Activated CD4-positive, CD25-positive, alpha-beta regulatory T cell (primary cell): ENCODE measurements at regions not wholly inside any gene's neighbourhood (a gene's known extent, or its start where the extent isn't known, plus 50 kb on each side); places are given as distances from the start of the nearest gene placed in this dataset.

Experiments used
- DNase-seq, 4 experiments: peaks; one replicate each; lab custom pipeline; 2025; lab: John Stamatoyannopoulos, UW

DNA sequence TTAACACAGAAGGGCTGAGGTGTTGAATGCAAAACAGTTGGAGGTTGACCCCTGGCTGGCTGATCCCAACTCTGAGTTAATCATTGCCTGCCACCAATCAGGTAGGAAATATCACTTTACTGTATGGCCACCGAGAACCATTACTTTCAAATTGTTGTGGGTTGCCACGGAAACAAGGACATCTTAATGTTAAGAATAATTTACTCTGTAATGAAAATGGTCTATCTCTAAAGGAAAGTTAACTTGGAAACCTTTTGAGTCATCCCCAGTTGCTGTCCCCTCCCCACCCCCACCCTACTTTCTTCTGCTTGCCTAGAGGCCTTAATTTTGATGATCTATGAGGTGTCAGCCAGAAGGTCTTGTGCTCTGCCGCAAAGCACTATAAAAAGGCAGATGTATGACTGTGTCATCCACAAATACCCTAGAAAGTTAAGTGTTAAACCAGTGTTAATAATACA, 78.7 kb upstream of the SNRK start:
- DNase-seq = no peak

GRCh38 chr3:43206632-43207031, 79.7 kb upstream of the SNRK start:
- no peak for DNase-seq

DNA sequence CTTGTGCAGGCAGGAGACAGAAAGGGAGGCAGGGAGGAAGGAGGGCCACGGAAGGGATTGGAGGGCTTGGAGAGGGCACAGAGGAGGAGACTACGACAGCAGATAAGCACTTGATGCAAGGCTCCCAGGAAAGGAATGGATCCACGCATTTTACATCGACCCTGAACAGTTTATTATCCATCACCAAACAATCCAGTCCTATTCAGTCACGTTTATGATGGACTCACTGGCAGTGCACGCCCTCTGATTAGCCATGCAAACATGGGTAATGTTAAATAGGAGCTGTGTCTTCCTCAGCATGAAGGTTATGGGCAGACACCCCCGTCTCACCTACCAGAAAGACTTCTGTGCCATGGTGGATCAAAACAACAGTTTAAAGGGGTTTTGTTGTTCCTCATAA, 80.2 kb upstream of the SNRK start:
- DNase-seq = no peak

GRCh38 chr3:43203022-43203421, 83.3 kb upstream of the SNRK start:
- DNase-seq = no peak

GRCh38 chr3:43201581-43201980, 84.8 kb upstream of the SNRK start:
- DNase-seq = no peak

GRCh38 chr3:43199645-43200306, 86.6 kb upstream of the SNRK start:
- no peak for DNase-seq

GRCh38 chr3:43198791-43199644, 87.3 kb upstream of the SNRK start:
- no peak for DNase-seq

DNA sequence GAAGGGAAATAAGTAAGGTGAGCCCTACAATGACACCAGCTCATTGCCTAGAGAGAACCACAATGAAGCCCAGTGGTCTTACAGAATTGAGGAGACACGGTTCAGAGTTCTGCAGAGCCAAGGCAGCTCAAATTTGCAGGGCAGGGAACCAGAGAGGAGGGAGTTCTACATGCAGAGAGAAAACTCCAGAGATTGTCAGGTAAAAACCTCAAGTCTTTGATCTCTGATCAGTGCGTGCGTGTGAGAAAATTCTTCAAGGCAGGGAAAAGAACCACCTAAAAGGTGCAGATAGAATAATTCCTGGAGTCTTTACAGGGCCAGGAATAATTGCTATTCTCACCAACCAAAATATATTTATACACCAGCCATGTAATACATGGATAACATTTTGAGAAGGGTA, 88.0 kb upstream of the SNRK start:
- no peak for DNase-seq

DNA sequence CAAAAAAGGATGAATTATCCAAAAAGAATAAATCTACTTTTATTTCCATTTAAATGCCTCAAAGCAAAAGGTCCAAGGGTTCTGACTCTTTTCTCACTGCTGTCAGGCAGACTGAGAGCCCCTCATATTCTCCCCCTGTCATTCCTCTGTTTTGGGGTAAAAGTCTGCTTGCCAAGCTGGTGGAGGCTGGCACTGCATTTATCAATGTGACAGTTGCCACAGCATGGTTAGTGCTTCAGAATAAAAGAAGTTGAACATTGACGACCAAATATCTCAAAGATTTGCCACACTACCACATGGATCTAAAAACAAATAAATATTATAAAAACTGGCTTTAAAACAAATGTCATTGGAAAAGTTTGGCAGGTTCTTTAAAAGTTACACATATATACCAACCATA, 89.2 kb upstream of the SNRK start:
- DNase-seq = no peak

- no peak for DNase-seq
Measured at GRCh38 chr3:43196721-43197120, 89.6 kb upstream of the SNRK start.

- DNase-seq = no peak
Measured at GRCh38 chr3:43195115-43195498, 89.2 kb upstream of the POMGNT2 start.

GRCh38 chr3:43194490-43195114, 88.7 kb upstream of the POMGNT2 start:
- peak in 1 of 4 experiments; percentile 16 for DNase-seq

DNA sequence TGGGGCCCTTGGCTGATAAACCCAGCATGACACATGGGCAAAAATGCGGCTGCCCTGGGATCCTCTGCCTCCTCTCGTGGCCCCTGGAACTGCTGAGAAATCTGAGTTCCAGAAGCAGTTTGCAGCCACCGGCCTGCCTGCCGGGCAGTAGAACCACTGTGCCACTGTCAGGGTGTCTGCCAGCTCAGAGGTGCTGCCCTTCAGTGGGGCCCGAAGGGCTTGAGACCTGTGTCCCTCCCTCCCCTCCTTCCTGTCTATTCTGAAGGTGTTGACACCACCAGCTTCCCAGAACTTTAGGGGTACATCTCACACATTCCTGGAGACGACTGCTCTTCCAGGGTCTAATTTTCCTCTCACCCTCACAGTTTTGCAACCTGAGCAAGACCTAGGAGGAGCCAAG, 88.2 kb upstream of the POMGNT2 start:
- DNase-seq = no peak

- no peak for DNase-seq
Measured at GRCh38 chr3:43192028-43192427, 86.1 kb upstream of the POMGNT2 start.

- DNase-seq = no peak
Measured at GRCh38 chr3:43191116-43191515, 85.2 kb upstream of the POMGNT2 start.

GRCh38 chr3:43190670-43191069, 84.8 kb upstream of the POMGNT2 start:
- no peak for DNase-seq

GRCh38 chr3:43187836-43188479, 82.1 kb upstream of the POMGNT2 start:
- no peak for DNase-seq

- DNase-seq = no peak
Measured at GRCh38 chr3:43185983-43186314, 80.1 kb upstream of the POMGNT2 start.

DNA sequence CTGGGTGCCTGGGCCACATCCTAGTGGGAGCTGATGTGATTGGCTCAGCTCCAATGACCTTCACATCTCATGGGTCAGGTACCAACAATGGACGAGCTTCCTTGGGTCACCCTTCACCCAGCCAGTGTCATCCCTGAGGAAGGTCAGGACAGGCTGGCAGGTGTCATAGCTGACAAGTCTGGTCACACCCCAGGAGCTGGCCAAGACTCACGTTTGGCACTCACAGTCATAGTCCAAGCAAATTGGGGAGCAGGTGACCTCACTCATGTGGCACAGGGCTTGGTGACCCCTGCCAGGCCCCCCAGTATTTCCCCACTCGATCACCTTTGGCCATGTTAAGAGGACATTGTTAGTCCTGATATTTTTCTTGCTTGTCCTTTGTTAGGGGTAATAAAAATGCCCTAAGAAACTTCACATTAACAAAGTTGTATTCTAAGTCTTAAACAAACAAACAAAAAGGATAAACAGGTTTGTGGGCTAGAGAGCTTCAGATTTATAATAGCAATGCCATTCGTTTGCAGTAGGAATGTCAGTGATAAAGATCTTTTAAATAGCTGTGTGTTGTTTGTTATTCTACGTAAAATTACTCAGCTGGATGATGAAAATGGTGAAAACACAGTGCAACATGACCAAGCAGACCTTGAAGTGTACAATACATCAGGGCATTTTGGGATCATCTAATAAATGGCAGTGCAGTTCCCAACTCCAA, 79.5 kb upstream of the POMGNT2 start:
- DNase-seq = no peak

- DNase-seq = no peak
Measured at GRCh38 chr3:43183456-43183855, 77.6 kb upstream of the POMGNT2 start.

DNA sequence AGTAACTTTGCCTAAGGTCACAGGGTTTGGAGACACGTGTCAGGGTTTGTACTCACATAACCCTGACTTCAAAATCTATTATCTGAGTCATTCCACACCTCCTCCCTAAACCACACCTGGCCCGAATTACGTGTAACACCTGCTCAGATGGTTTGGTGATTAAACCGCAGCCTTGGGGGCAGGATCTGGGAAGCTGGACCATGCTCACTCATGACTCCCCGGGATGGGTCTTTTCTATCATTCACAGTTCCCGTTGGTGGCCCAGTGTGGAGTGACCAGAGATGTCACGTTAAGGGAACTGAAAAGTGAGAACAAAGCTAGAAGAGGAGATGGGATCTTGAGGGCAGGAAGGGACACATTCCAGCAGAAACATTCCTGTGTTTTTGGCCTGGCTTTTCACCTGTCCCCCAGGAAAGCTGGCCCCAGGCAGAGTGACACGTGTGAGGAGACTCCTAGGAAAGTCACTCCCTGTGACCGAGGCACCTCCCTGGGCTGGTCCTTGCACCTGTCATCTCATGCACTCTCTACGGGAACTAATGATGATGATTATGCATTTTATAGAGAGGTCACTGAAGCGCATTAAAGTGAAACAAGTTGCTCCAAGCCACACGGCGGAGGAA, 75.4 kb upstream of the POMGNT2 start:
- DNase-seq = no peak

- DNase-seq = no peak
Measured at GRCh38 chr3:43180694-43181093, 74.8 kb upstream of the POMGNT2 start.
